ENCODE measurements at regions not wholly inside any gene's neighbourhood (a gene's known extent, or its start where the extent isn't known, plus 50 kb on each side); places are given as distances from the start of the nearest gene placed in this dataset.

DNA sequence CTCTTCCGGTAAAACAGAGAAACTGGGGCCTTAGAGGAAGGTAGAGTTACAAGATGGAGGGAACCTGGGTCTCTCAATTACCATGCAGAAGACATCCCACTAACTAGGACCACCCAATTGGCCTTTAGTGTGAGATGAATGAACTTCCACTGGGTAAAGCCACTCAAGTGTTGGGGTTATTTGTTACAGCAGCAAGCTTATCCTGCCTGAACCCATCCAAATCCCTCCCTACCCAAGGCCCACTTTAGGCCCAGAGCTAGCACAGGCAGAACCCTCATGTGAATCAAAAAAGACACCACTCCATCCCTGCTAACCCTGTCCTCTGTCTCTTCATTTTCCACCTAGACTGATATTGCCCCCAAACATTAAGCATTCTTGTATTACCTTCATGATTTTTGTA, 746.7 kb upstream of the TBX3 start:
- Histone ChIP-seq H3K36me3 (no peaks in the 10 kb centered on the region), H3K4me3 (no peak overlapping the region), H3K27ac (no peak overlapping the region), H3K4me1 (no peaks in the 10 kb centered on the region), H3K27me3 (no peaks in the 10 kb centered on the region), H3K9me3 (no peaks in the 10 kb centered on the region)
- TF ChIP-seq EP300 (IDR thresholded peaks at IDR 0.05; ENCODE audit: low read depth) (no peak), POLR2A (IDR thresholded peaks at IDR 0.05) (no peak), CTCF (IDR thresholded peaks at IDR 0.05) (no peak), POLR2AphosphoS5 (IDR thresholded peaks at IDR 0.05) (no peak)
- WGBS, 2 donors (ENCODE audit: low coverage in 1 of 2) = 79% methylated on average over 1 of the region's 1 CpG; no CpG with 5 or more reads in 1 of the 2 donors
- DNase-seq = no peak
- in situ Hi-C loops (cut with MboI; ENCODE audit: low pct_ligation_motif_present in 1 of 4, low pct_unique_long_range_greater_than_20kb in 1 of 4, low sequenced_read_pairs in 3 of 4) = no loop called here
- intact Hi-C loops (cut with DNase I; ENCODE audit: low total_unique reads) = no loop called here

DNA sequence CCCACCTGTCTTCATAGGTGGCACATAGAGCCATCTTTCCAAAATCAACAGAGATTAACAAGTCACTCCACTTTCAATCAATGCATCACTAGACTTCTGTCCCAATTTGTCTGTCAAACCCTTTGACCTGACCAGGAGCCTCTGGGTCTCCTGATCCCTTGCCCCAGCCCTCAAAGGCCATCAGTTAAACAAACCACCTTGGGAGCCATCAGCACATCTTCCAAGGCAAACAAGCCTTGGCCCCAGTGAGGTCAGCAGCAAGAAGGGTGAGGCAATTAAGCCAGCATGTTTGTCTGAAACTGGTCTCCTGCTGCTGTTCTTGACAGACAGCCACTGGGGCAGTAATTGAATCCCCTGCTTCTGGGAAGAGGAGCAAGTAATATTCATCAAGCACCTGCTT, 742.8 kb upstream of the TBX3 start:
- in situ Hi-C loops (cut with MboI; ENCODE audit: low pct_ligation_motif_present in 1 of 4, low pct_unique_long_range_greater_than_20kb in 1 of 4, low sequenced_read_pairs in 3 of 4) (no loop called here), intact Hi-C loops (cut with DNase I; ENCODE audit: low total_unique reads) (no loop called here)
- Histone ChIP-seq H3K4me1 (peaks cover 0 to 7% (median 2%) of the 10 kb centered on the region in 4 donors), H3K9me3 (no peaks in the 10 kb centered on the region), H3K27me3 (no peaks in the 10 kb centered on the region), H3K27ac (no peak overlapping the region), H3K36me3 (no peaks in the 10 kb centered on the region), H3K4me3 (no peak overlapping the region)
- TF ChIP-seq EP300 (IDR thresholded peaks at IDR 0.05; ENCODE audit: low read depth) = no peak
- TF ChIP-seq CTCF (IDR thresholded peaks at IDR 0.05) = no peak
- no peak for TF ChIP-seq POLR2AphosphoS5 (IDR thresholded peaks at IDR 0.05)
- TF ChIP-seq POLR2A (IDR thresholded peaks at IDR 0.05) = no peak
- no peak for DNase-seq

GRCh38 chr12:115424003-115424402, 740.0 kb upstream of the TBX3 start:
- Histone ChIP-seq H3K9me3 (no peaks in the 10 kb centered on the region), H3K36me3 (no peaks in the 10 kb centered on the region), H3K27me3 (no peaks in the 10 kb centered on the region), H3K4me3 (no peak overlapping the region), H3K27ac (no peak overlapping the region), H3K4me1 (peaks cover 0 to 7% (median 2%) of the 10 kb centered on the region in 4 donors)
- DNase-seq = no peak
- 67% methylated on average over 1 of the region's 1 CpG for WGBS, 2 donors (ENCODE audit: low coverage in 1 of 2)
- intact Hi-C loops (cut with DNase I; ENCODE audit: low total_unique reads) (no loop called here), in situ Hi-C loops (cut with MboI; ENCODE audit: low pct_ligation_motif_present in 1 of 4, low pct_unique_long_range_greater_than_20kb in 1 of 4, low sequenced_read_pairs in 3 of 4) (no loop called here)
- TF ChIP-seq EP300 (IDR thresholded peaks at IDR 0.05; ENCODE audit: low read depth) (no peak), POLR2A (IDR thresholded peaks at IDR 0.05) (no peak), CTCF (IDR thresholded peaks at IDR 0.05) (no peak), POLR2AphosphoS5 (IDR thresholded peaks at IDR 0.05) (no peak)

DNA sequence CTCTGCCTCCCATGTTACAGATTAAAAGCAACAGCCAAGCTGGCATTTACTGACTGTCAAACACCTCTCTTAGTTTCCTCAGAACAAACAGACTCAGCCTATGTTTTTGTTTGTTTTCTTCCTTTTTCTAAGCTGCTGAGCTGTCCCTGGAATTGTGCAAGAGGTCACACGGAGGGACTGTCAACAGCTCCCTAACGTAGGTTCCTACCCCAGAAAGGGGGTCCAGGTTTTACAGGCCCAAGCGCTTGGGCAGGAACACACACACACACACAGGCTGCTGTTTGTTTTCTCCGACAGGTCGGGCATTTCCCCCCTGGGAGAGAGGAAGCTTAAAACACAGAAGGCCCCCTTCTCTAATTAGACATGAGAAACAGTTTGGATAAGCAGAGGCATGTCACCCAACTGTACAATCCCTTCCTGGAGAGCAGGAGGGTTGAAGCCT, 739.6 kb upstream of the TBX3 start:
- 34 to 67% methylated on average over 2 to 5 of the region's 5 CpGs for WGBS, 2 donors (ENCODE audit: low coverage in 1 of 2)
- H3K4me3 ChIP-seq = no peak overlapping the region

More for the DNA sequence above, 739.6 kb upstream of the TBX3 start:
- no peaks in the 10 kb centered on the region for H3K27me3 ChIP-seq
- H3K4me1 ChIP-seq = peaks cover 0 to 7% (median 2%) of the 10 kb centered on the region in 4 donors
- no peaks in the 10 kb centered on the region for H3K36me3 ChIP-seq
- in situ Hi-C loops (cut with MboI; ENCODE audit: low pct_ligation_motif_present in 1 of 4, low pct_unique_long_range_greater_than_20kb in 1 of 4, low sequenced_read_pairs in 3 of 4) (no loop called here), intact Hi-C loops (cut with DNase I; ENCODE audit: low total_unique reads) (no loop called here)
- no peak for DNase-seq
- TF ChIP-seq POLR2A (IDR thresholded peaks at IDR 0.05) (no peak), CTCF (IDR thresholded peaks at IDR 0.05) (no peak), EP300 (IDR thresholded peaks at IDR 0.05; ENCODE audit: low read depth) (no peak), POLR2AphosphoS5 (IDR thresholded peaks at IDR 0.05) (no peak)
- no peaks in the 10 kb centered on the region for H3K9me3 ChIP-seq
- H3K27ac ChIP-seq = no peak overlapping the region
